ENCODE measurements at regions not wholly inside any gene's neighbourhood (a gene's known extent, or its start where the extent isn't known, plus 50 kb on each side); places are given as distances from the start of the nearest gene placed in this dataset.

DNA sequence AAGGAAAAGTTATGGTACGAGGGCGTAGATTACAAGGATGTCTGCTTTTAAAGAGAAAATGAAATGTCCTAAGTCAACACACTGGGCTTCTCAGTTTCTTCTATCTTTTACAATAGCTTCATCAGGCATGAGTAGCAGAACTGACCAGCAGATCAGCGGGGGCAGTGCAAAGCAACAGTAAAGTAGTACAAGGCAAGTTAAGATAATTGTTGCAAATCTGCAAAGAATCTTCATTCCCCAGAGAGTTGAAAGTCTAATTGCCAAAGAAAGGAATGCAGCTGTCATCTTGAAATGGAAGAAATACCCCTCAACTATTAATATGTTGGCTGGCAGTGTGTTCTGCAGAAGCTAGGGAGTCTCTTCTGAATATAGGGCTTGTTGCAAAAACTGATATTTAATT lies 60.2 kb upstream of the SLC39A10 start:
- no peak for TF ChIP-seq CTCF (IDR thresholded peaks at IDR 0.05; ENCODE audit: borderline replicate concordance, insufficient read depth, low read depth, low read length)
- H3K4me3 ChIP-seq (ENCODE audit: low read depth, low read length): no peak overlapping the region

DNA sequence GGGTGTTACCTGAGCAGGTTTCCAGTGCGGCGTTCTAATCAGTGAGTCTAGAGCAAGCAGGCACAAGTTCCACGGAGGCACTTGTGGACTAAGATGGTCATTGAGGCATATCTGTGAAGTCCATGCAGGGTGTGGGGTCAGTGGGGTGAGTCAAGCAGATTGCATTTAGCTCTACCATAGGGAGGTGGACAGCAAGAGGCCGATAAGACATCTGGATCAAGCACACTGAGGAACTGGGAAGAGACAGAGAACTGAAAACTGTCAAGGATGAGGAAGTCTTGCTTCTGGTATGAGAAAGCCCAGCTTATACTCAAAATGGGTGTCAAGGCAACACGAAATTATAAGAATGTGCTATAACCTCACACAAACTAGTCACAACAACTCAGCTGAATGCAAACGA lies 61.2 kb upstream of the SLC39A10 start:
- TF ChIP-seq CTCF (IDR thresholded peaks at IDR 0.05; ENCODE audit: borderline replicate concordance, insufficient read depth, low read depth, low read length): no peak
- no peak overlapping the region for H3K4me3 ChIP-seq (ENCODE audit: low read depth, low read length)

- H3K4me3 ChIP-seq (ENCODE audit: low read depth, low read length): no peak overlapping the region
- no peak for TF ChIP-seq CTCF (IDR thresholded peaks at IDR 0.05; ENCODE audit: borderline replicate concordance, insufficient read depth, low read depth, low read length)
Measured at GRCh38 chr2:195594919-195595694, 61.9 kb upstream of the SLC39A10 start.

DNA sequence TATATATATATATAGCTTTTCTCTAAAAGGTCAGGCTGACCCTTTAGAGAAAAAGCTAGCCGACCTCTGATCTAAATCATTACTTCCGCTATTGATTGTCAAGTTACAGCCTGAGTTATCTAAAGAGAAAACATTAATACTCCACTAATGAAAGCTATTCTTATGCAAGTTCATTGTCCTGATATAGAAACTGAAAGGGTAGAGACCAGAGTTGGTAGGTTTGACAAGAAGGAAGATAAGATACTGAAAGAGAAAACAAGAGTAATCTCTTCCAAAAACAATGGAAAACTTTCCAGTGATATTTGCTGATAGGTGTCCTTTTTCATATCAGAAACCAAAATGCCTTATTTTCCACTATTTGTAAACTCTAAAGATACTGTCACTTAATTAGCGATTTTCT lies 62.8 kb upstream of the SLC39A10 start:
- H3K4me3 ChIP-seq (ENCODE audit: low read depth, low read length): no peak overlapping the region
- TF ChIP-seq CTCF (IDR thresholded peaks at IDR 0.05; ENCODE audit: borderline replicate concordance, insufficient read depth, low read depth, low read length): no peak

DNA sequence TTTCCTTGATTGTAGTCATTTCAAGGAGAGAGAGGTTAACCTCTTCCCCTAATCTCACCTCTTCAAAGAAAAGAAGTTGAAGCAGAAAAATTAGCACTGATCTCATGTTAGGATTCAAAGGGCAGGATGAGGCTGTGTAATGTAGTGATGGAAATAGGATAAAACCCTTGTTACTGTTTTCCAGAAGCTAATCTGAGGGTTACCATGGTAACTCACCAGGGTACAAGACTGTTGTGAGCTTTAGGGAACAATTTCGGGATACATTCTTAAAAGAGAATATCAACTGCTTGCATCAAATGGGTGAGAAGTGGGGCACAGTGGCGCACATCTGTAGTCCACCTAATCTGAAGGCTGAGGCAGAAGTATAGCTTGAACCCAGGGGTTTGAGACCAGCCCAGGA lies 64.9 kb upstream of the SLC39A10 start:
- TF ChIP-seq CTCF (IDR thresholded peaks at IDR 0.05; ENCODE audit: borderline replicate concordance, insufficient read depth, low read depth, low read length): no peak

DNA sequence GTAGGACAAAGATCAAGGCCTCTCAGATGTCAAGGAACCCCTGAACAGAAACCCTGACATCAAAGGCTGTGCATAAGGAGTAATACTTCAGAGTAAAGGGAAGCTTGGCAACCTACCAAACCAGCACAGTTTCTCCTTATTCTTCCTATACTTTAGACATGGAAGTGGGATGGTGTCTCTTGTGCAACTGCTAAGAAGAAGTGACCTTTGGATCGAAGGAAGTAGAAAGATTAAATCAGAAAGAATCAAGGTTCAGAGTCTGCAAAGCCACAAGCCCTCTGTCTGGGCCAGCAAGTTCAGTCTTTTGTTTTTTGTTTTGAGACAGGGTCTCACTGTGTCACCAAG lies 66.2 kb upstream of the SLC39A10 start:
- TF ChIP-seq CTCF (IDR thresholded peaks at IDR 0.05; ENCODE audit: borderline replicate concordance, insufficient read depth, low read depth, low read length): no peak
- H3K4me3 ChIP-seq (ENCODE audit: low read depth, low read length): no peak overlapping the region

More for the DNA sequence above, 64.9 kb upstream of the SLC39A10 start:
- H3K4me3 ChIP-seq (ENCODE audit: low read depth, low read length): no peak overlapping the region

GRCh38 chr2:195590199-195590860 lies 66.7 kb upstream of the SLC39A10 start:
- no peak for TF ChIP-seq CTCF (IDR thresholded peaks at IDR 0.05; ENCODE audit: borderline replicate concordance, insufficient read depth, low read depth, low read length)

More at GRCh38 chr2:195590199-195590860, 66.7 kb upstream of the SLC39A10 start:
- H3K4me3 ChIP-seq (ENCODE audit: low read depth, low read length): no peak overlapping the region
